ENCODE measurements at regions not wholly inside any gene's neighbourhood (a gene's known extent, or its start where the extent isn't known, plus 50 kb on each side); places are given as distances from the start of the nearest gene placed in this dataset.

DNA sequence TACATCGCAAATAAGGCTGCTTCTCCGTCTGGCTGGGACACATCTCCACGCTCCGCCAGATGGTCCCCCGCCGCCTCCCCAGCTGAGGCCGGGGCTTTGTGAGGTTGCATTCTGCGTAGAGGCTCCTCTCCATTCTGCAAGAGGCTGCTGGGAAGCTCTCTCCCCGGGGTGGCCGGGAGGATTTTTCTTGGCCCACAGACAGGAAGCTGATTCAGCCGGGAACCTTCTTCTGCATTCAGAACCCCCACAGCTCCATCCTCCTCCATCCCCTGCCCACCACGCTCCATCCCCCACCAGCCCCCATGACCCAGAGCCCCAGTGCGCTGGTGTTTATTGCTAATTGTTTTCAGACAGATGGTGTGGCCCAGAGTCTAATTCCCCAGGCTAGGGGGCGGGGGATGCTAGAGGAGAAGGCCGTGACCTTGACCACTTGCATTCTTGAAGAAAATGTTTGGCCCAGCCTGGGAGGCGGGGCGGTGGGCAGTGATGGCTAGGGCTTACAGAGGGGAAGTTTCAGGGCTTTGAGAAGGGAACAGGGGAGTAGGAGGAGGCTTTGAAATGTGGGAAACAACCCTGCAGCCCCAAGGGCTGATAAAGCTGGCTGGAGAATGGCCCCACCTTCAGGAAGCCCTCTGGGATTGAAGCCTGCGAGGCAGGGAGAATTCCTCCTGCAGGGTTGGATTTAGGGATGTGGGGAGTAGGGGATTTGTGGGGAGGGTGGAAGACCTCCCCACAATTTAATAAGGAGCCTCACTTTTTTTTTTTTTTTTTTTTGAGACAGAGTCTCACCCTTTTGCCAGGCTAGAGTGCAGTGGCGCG is 88.5 kb upstream of the NCOR2 start:
- H4K20me1 ChIP-seq (ENCODE audit: insufficient read depth, low read length) = no peaks in the 10 kb centered on the region
- no peak overlapping the region for H3K4me3 ChIP-seq (ENCODE audit: low read depth, low read length, poor library complexity, severe bottlenecking)
- no peaks in the 10 kb centered on the region for H3K36me3 ChIP-seq (ENCODE audit: insufficient read depth, low read length)
- no peaks in the 10 kb centered on the region for H3K9me2 ChIP-seq (ENCODE audit: low read depth, low read length)
- no peak overlapping the region for H3K9ac ChIP-seq (ENCODE audit: low read length)
- no peak overlapping the region for H3K4me2 ChIP-seq (ENCODE audit: low read length)
- no peaks in the 10 kb centered on the region for H3K9me3 ChIP-seq (ENCODE audit: low read length)
- no peaks in the 10 kb centered on the region for H3F3A ChIP-seq (ENCODE audit: insufficient read depth, low read length)
- H3K79me2 ChIP-seq (ENCODE audit: insufficient read depth, low read length) = no peaks in the 10 kb centered on the region
- no peak overlapping the region for H2AFZ ChIP-seq (ENCODE audit: low read length)
- H3K4me1 ChIP-seq (ENCODE audit: insufficient read depth, low read length, severe bottlenecking) = no peaks in the 10 kb centered on the region
- TF ChIP-seq, protein P1, sequence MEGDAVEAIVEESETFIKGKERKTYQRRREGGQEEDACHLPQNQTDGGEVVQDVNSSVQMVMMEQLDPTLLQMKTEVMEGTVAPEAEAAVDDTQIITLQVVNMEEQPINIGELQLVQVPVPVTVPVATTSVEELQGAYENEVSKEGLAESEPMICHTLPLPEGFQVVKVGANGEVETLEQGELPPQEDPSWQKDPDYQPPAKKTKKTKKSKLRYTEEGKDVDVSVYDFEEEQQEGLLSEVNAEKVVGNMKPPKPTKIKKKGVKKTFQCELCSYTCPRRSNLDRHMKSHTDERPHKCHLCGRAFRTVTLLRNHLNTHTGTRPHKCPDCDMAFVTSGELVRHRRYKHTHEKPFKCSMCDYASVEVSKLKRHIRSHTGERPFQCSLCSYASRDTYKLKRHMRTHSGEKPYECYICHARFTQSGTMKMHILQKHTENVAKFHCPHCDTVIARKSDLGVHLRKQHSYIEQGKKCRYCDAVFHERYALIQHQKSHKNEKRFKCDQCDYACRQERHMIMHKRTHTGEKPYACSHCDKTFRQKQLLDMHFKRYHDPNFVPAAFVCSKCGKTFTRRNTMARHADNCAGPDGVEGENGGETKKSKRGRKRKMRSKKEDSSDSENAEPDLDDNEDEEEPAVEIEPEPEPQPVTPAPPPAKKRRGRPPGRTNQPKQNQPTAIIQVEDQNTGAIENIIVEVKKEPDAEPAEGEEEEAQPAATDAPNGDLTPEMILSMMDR (IDR thresholded peaks at IDR 0.05; ENCODE audit: low read length) = no peak
- no peak for TF ChIP-seq EZH2 (IDR thresholded peaks at IDR 0.05; ENCODE audit: borderline replicate concordance, low read length)
- peaks cover 6% of the 10 kb centered on the region; the same call in 1 of the 2 replicates for H3K27me3 ChIP-seq (ENCODE audit: insufficient read depth, low read length)
- H3K27ac ChIP-seq (ENCODE audit: low read depth, low read length, poor library complexity, severe bottlenecking) = no peak overlapping the region

DNA sequence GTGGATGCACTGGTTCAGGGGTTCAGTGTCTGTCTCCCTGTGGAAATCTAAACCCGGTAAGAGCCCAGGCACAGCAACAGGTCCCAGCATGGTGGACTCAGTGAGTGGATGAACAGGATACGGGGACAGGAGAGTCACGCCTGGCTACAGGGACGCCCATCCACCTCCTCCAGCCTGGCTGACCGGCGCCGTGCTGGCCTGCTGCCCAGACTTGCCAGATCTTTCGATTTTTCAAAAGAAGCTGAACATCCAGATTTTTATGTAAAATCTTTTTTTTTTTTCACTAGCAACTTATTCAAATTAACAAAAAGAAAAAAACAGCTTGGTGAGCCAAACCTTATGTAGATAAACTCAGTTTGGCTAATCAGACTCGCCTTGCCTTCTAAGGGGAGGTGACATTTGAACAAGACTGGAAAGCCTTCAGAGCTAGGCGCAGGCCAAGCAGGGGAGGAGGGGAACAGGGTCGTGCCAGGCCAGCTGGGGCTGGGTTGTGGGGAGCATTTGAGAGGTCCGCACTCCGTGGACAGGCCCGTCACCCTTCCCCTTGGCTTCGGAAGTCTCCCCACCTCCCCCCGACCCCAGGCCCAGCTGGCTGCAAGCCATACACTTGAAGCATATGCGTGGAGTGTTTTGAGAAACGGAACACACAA is 87.8 kb upstream of the NCOR2 start:
- H3K4me3 ChIP-seq (ENCODE audit: low read depth, low read length, poor library complexity, severe bottlenecking) = no peak overlapping the region
- H2AFZ ChIP-seq (ENCODE audit: low read length) = no peak overlapping the region
- TF ChIP-seq, protein P1 (IDR thresholded peaks at IDR 0.05; ENCODE audit: low read length) = no peak
- no peak for TF ChIP-seq EZH2 (IDR thresholded peaks at IDR 0.05; ENCODE audit: borderline replicate concordance, low read length)
- no peak overlapping the region for H3K27ac ChIP-seq (ENCODE audit: low read depth, low read length, poor library complexity, severe bottlenecking)
- H3F3A ChIP-seq (ENCODE audit: insufficient read depth, low read length) = no peaks in the 10 kb centered on the region
- H3K4me2 ChIP-seq (ENCODE audit: low read length) = no peak overlapping the region
- H3K27me3 ChIP-seq (ENCODE audit: insufficient read depth, low read length) = peaks cover 6% of the 10 kb centered on the region; the same call in 1 of the 2 replicates
- no peak overlapping the region for H3K9ac ChIP-seq (ENCODE audit: low read length)
- H3K79me2 ChIP-seq (ENCODE audit: insufficient read depth, low read length) = no peaks in the 10 kb centered on the region
- H3K9me3 ChIP-seq (ENCODE audit: low read length) = no peaks in the 10 kb centered on the region
- no peaks in the 10 kb centered on the region for H3K4me1 ChIP-seq (ENCODE audit: insufficient read depth, low read length, severe bottlenecking)
- no peaks in the 10 kb centered on the region for H3K9me2 ChIP-seq (ENCODE audit: low read depth, low read length)
- H4K20me1 ChIP-seq (ENCODE audit: insufficient read depth, low read length) = no peaks in the 10 kb centered on the region
- no peaks in the 10 kb centered on the region for H3K36me3 ChIP-seq (ENCODE audit: insufficient read depth, low read length)

DNA sequence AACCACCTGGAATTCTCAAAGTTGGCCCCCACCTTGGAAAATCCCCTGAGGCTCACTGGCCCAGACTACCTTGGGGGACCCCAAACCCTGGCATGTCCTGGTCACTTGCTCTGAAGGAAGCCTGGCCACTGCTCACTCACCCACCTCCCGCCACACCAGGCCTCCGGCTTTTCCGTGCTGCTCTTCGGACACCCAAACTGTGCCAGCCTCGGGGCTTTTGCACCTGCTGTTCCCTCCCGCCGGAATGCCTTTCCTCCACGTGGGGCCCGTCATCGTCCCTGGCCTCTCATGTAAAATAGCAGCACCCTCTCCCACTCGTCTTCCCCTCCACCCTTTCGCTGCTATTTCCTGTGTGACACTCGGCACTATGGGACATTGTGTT is 87.2 kb upstream of the NCOR2 start:
- Histone ChIP-seq H3K4me2 (ENCODE audit: low read length) (no peak overlapping the region), H3K9me2 (ENCODE audit: low read depth, low read length) (no peaks in the 10 kb centered on the region), H3K4me3 (ENCODE audit: low read depth, low read length, poor library complexity, severe bottlenecking) (no peak overlapping the region), H3K27me3 (ENCODE audit: insufficient read depth, low read length) (peaks cover 6% of the 10 kb centered on the region; the same call in 1 of the 2 replicates), H3K27ac (ENCODE audit: low read depth, low read length, poor library complexity, severe bottlenecking) (no peak overlapping the region), H3K4me1 (ENCODE audit: insufficient read depth, low read length, severe bottlenecking) (no peaks in the 10 kb centered on the region), H3K36me3 (ENCODE audit: insufficient read depth, low read length) (no peaks in the 10 kb centered on the region), H3K79me2 (ENCODE audit: insufficient read depth, low read length) (no peaks in the 10 kb centered on the region), H3K9me3 (ENCODE audit: low read length) (no peaks in the 10 kb centered on the region), H2AFZ (ENCODE audit: low read length) (no peak overlapping the region), H3K9ac (ENCODE audit: low read length) (no peak overlapping the region), H4K20me1 (ENCODE audit: insufficient read depth, low read length) (no peaks in the 10 kb centered on the region), H3F3A (ENCODE audit: insufficient read depth, low read length) (no peaks in the 10 kb centered on the region)
- TF ChIP-seq, protein P1 (IDR thresholded peaks at IDR 0.05; ENCODE audit: low read length) = no peak
- TF ChIP-seq EZH2 (IDR thresholded peaks at IDR 0.05; ENCODE audit: borderline replicate concordance, low read length) = no peak

Measured in OCI-LY1 (cell line).